ENCODE measurements at regions not wholly inside any gene's neighbourhood (a gene's known extent, or its start where the extent isn't known, plus 50 kb on each side); places are given as distances from the start of the nearest gene placed in this dataset.

GRCh38 chr3:27591312-27592210, 107.4 kb upstream of the SLC4A7 start:
- Mint-ChIP-seq H3K4me3 (peak overlapping the region; percentile 77), H3K4me1 (ENCODE audit: low read depth in 2 of 2) (peaks cover 38 to 46% of the 10 kb centered on the region in 2 donors), H3K27me3 (no peaks in the 10 kb centered on the region), H3K36me3 (no peaks in the 10 kb centered on the region), H3K27ac (peak overlapping the region; percentile 76 to 82), H3K9me3 (peaks cover 3% of the 10 kb centered on the region)
- ATAC-seq (peak; percentile 67 to 80), DNase-seq (ENCODE audit: low spot score) (no peak)

- DNase-seq (ENCODE audit: low spot score): no peak
- peaks cover 30 to 37% of the 10 kb centered on the region in 2 donors for H3K4me1 Mint-ChIP-seq (ENCODE audit: low read depth in 2 of 2)
- H3K36me3 Mint-ChIP-seq: no peaks in the 10 kb centered on the region
- H3K9me3 Mint-ChIP-seq: peaks cover 3% of the 10 kb centered on the region
- no peaks in the 10 kb centered on the region for H3K27me3 Mint-ChIP-seq
- ATAC-seq: peak; percentile 68 to 75
- peak overlapping the region; percentile 76 to 82 for H3K27ac Mint-ChIP-seq
- H3K4me3 Mint-ChIP-seq: peak overlapping the region; percentile 77
Observed at GRCh38 chr3:27590437-27591298, 106.5 kb upstream of the SLC4A7 start.

- H3K4me1 Mint-ChIP-seq (ENCODE audit: low read depth in 2 of 2): peaks cover 28 to 33% of the 10 kb centered on the region in 2 donors
- H3K4me3 Mint-ChIP-seq: peak overlapping the region; percentile 77
Observed at GRCh38 chr3:27589795-27590194, 105.6 kb upstream of the SLC4A7 start.

GRCh38 chr3:27585429-27585828, 101.2 kb upstream of the SLC4A7 start:
- Mint-ChIP-seq H3K36me3 (no peaks in the 10 kb centered on the region), H3K27ac (no peak overlapping the region), H3K9me3 (no peaks in the 10 kb centered on the region)

More at GRCh38 chr3:27589795-27590194, 105.6 kb upstream of the SLC4A7 start:
- Mint-ChIP-seq H3K36me3 (no peaks in the 10 kb centered on the region), H3K9me3 (peaks cover 3% of the 10 kb centered on the region), H3K27me3 (no peaks in the 10 kb centered on the region), H3K27ac (peak overlapping the region; percentile 76 to 82)
- DNase-seq (ENCODE audit: low spot score) (no peak), ATAC-seq (no peak)

GRCh38 chr3:27584874-27585273, 100.7 kb upstream of the SLC4A7 start:
- Mint-ChIP-seq H3K4me1 (ENCODE audit: low read depth in 2 of 2) (peaks cover 3 to 4% of the 10 kb centered on the region in 2 donors), H3K36me3 (no peaks in the 10 kb centered on the region), H3K9me3 (no peaks in the 10 kb centered on the region), H3K27ac (no peak overlapping the region), H3K4me3 (no peak overlapping the region), H3K27me3 (no peaks in the 10 kb centered on the region)
- ATAC-seq (no peak), DNase-seq (ENCODE audit: low spot score) (no peak)

More at GRCh38 chr3:27585429-27585828, 101.2 kb upstream of the SLC4A7 start:
- ATAC-seq (no peak), DNase-seq (ENCODE audit: low spot score) (no peak)
- Mint-ChIP-seq H3K4me3 (no peak overlapping the region), H3K4me1 (ENCODE audit: low read depth in 2 of 2) (peaks cover 9 to 10% of the 10 kb centered on the region in 2 donors), H3K27me3 (no peaks in the 10 kb centered on the region)

- DNase-seq (ENCODE audit: low spot score): no peak
- Mint-ChIP-seq H3K27ac (no peak overlapping the region), H3K36me3 (no peaks in the 10 kb centered on the region), H3K27me3 (no peaks in the 10 kb centered on the region), H3K9me3 (no peaks in the 10 kb centered on the region), H3K4me1 (ENCODE audit: low read depth in 2 of 2) (no peaks in the 10 kb centered on the region), H3K4me3 (no peak overlapping the region)
- no peak for ATAC-seq
Observed at GRCh38 chr3:27581852-27582251, 97.7 kb upstream of the SLC4A7 start.

GRCh38 chr3:27578032-27578431, 93.8 kb upstream of the SLC4A7 start:
- Mint-ChIP-seq H3K36me3 (no peaks in the 10 kb centered on the region), H3K4me3 (no peak overlapping the region), H3K27me3 (no peaks in the 10 kb centered on the region), H3K9me3 (no peaks in the 10 kb centered on the region), H3K4me1 (ENCODE audit: low read depth in 2 of 2) (peaks cover 8 to 9% of the 10 kb centered on the region in 2 donors), H3K27ac (no peak overlapping the region)
- ATAC-seq (no peak), DNase-seq (ENCODE audit: low spot score) (no peak)

- DNase-seq (ENCODE audit: low spot score): no peak
- ATAC-seq: no peak
- Mint-ChIP-seq H3K27me3 (no peaks in the 10 kb centered on the region), H3K36me3 (no peaks in the 10 kb centered on the region), H3K27ac (no peak overlapping the region), H3K4me1 (ENCODE audit: low read depth in 2 of 2) (peaks cover 8 to 9% of the 10 kb centered on the region in 2 donors), H3K4me3 (no peak overlapping the region), H3K9me3 (no peaks in the 10 kb centered on the region)
Observed at GRCh38 chr3:27577504-27577903, 93.3 kb upstream of the SLC4A7 start.

GRCh38 chr3:27576171-27576570, 92.0 kb upstream of the SLC4A7 start:
- peaks cover 8 to 9% of the 10 kb centered on the region in 2 donors for H3K4me1 Mint-ChIP-seq (ENCODE audit: low read depth in 2 of 2)
- no peak overlapping the region for H3K27ac Mint-ChIP-seq
- DNase-seq (ENCODE audit: low spot score): no peak
- H3K36me3 Mint-ChIP-seq: no peaks in the 10 kb centered on the region
- H3K27me3 Mint-ChIP-seq: no peaks in the 10 kb centered on the region
- no peak overlapping the region for H3K4me3 Mint-ChIP-seq
- no peaks in the 10 kb centered on the region for H3K9me3 Mint-ChIP-seq
- no peak for ATAC-seq

- Mint-ChIP-seq H3K27me3 (no peaks in the 10 kb centered on the region), H3K4me1 (ENCODE audit: low read depth in 2 of 2) (peaks cover 8 to 9% of the 10 kb centered on the region in 2 donors), H3K9me3 (no peaks in the 10 kb centered on the region), H3K27ac (peak overlapping the region in 1 of 2 donors; percentile 49), H3K36me3 (no peaks in the 10 kb centered on the region), H3K4me3 (no peak overlapping the region)
- DNase-seq (ENCODE audit: low spot score) (no peak), ATAC-seq (no peak)
Observed at GRCh38 chr3:27575499-27575898, 91.3 kb upstream of the SLC4A7 start.

- Mint-ChIP-seq H3K27ac (no peak overlapping the region), H3K9me3 (no peaks in the 10 kb centered on the region), H3K4me1 (ENCODE audit: low read depth in 2 of 2) (peaks cover 8 to 9% of the 10 kb centered on the region in 2 donors), H3K27me3 (no peaks in the 10 kb centered on the region), H3K36me3 (no peaks in the 10 kb centered on the region), H3K4me3 (no peak overlapping the region)
- ATAC-seq: no peak
- DNase-seq (ENCODE audit: low spot score): no peak
Observed at GRCh38 chr3:27574438-27574795, 90.2 kb upstream of the SLC4A7 start.

- H3K36me3 Mint-ChIP-seq: no peaks in the 10 kb centered on the region
- no peak overlapping the region for H3K27ac Mint-ChIP-seq
- no peaks in the 10 kb centered on the region for H3K9me3 Mint-ChIP-seq
- no peak for ATAC-seq
- no peaks in the 10 kb centered on the region for H3K27me3 Mint-ChIP-seq
- H3K4me1 Mint-ChIP-seq (ENCODE audit: low read depth in 2 of 2): peaks cover 8 to 9% of the 10 kb centered on the region in 2 donors
- no peak overlapping the region for H3K4me3 Mint-ChIP-seq
- DNase-seq (ENCODE audit: low spot score): no peak
Observed at GRCh38 chr3:27573780-27574437, 89.7 kb upstream of the SLC4A7 start.

- H3K9me3 Mint-ChIP-seq: no peaks in the 10 kb centered on the region
- no peaks in the 10 kb centered on the region for H3K36me3 Mint-ChIP-seq
- DNase-seq (ENCODE audit: low spot score) (no peak), ATAC-seq (no peak)
- H3K4me3 Mint-ChIP-seq: no peak overlapping the region
- H3K27ac Mint-ChIP-seq: no peak overlapping the region
- peaks cover 8 to 9% of the 10 kb centered on the region in 2 donors for H3K4me1 Mint-ChIP-seq (ENCODE audit: low read depth in 2 of 2)
- H3K27me3 Mint-ChIP-seq: no peaks in the 10 kb centered on the region
Observed at GRCh38 chr3:27573138-27573537, 89.0 kb upstream of the SLC4A7 start.
